ENCODE measurements at regions not wholly inside any gene's neighbourhood (a gene's known extent, or its start where the extent isn't known, plus 50 kb on each side); places are given as distances from the start of the nearest gene placed in this dataset.

DNA sequence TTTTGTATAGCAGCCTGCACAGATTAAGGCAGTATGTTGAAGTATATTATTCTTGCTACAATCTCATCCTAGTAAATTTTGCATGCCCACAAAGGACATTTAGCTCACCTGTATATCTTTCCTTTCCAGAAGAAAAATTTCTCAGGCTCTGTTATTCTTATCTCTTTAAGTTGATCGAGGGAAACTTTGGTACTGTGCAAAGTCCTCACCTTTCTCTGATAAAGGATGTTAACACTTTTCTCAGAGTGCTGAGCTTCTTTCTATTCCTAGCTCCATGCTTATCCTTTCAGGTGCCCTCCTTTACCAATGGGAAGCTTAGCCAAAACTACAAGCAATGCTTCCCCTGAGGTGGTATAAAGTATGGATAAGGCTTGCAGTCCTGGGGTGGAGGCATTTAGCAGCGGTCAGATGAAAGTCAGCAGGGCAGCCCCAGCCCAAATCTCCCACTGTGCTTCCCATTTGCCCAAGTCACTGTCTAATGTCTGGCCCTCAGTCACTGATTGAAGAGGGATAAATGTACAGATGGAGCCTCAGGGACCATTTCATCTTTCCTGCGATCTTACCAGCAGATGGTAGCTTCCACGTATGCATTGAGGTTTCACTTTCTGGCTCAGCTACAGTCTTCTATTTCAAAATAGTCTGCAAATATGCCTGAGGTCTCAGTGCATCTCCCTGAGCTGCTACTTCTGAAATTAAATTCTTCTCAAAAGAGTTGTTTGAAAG, 127.8 kb upstream of the P2RY1 start:
- TF ChIP-seq POLR2A (IDR thresholded peaks at IDR 0.05; ENCODE audit: low read depth, low read length), result no peak
- TF ChIP-seq, protein P1, sequence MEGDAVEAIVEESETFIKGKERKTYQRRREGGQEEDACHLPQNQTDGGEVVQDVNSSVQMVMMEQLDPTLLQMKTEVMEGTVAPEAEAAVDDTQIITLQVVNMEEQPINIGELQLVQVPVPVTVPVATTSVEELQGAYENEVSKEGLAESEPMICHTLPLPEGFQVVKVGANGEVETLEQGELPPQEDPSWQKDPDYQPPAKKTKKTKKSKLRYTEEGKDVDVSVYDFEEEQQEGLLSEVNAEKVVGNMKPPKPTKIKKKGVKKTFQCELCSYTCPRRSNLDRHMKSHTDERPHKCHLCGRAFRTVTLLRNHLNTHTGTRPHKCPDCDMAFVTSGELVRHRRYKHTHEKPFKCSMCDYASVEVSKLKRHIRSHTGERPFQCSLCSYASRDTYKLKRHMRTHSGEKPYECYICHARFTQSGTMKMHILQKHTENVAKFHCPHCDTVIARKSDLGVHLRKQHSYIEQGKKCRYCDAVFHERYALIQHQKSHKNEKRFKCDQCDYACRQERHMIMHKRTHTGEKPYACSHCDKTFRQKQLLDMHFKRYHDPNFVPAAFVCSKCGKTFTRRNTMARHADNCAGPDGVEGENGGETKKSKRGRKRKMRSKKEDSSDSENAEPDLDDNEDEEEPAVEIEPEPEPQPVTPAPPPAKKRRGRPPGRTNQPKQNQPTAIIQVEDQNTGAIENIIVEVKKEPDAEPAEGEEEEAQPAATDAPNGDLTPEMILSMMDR (IDR thresholded peaks at IDR 0.05 in 2 of 3, conservative IDR thresholded peaks at IDR 0.05 in 1 of 3; ENCODE audit: control insufficient read depth in 2 of 3, extremely low read depth in 1 of 3, insufficient read depth in 1 of 3, low read depth in 3 of 3, low read length in 3 of 3), result no peak
- TF ChIP-seq, protein P2, sequence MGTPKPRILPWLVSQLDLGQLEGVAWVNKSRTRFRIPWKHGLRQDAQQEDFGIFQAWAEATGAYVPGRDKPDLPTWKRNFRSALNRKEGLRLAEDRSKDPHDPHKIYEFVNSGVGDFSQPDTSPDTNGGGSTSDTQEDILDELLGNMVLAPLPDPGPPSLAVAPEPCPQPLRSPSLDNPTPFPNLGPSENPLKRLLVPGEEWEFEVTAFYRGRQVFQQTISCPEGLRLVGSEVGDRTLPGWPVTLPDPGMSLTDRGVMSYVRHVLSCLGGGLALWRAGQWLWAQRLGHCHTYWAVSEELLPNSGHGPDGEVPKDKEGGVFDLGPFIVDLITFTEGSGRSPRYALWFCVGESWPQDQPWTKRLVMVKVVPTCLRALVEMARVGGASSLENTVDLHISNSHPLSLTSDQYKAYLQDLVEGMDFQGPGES (IDR thresholded peaks at IDR 0.05), result no peak
- no peak for TF ChIP-seq TAF1 (IDR thresholded peaks at IDR 0.05; ENCODE audit: borderline replicate concordance, low read depth, low read length)
- TF ChIP-seq, protein P3, sequence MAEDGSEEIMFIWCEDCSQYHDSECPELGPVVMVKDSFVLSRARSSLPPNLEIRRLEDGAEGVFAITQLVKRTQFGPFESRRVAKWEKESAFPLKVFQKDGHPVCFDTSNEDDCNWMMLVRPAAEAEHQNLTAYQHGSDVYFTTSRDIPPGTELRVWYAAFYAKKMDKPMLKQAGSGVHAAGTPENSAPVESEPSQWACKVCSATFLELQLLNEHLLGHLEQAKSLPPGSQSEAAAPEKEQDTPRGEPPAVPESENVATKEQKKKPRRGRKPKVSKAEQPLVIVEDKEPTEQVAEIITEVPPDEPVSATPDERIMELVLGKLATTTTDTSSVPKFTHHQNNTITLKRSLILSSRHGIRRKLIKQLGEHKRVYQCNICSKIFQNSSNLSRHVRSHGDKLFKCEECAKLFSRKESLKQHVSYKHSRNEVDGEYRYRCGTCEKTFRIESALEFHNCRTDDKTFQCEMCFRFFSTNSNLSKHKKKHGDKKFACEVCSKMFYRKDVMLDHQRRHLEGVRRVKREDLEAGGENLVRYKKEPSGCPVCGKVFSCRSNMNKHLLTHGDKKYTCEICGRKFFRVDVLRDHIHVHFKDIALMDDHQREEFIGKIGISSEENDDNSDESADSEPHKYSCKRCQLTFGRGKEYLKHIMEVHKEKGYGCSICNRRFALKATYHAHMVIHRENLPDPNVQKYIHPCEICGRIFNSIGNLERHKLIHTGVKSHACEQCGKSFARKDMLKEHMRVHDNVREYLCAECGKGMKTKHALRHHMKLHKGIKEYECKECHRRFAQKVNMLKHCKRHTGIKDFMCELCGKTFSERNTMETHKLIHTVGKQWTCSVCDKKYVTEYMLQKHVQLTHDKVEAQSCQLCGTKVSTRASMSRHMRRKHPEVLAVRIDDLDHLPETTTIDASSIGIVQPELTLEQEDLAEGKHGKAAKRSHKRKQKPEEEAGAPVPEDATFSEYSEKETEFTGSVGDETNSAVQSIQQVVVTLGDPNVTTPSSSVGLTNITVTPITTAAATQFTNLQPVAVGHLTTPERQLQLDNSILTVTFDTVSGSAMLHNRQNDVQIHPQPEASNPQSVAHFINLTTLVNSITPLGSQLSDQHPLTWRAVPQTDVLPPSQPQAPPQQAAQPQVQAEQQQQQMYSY (CRISPR knock-in tag; IDR thresholded peaks at IDR 0.05), result no peak
- TF ChIP-seq, protein P4, sequence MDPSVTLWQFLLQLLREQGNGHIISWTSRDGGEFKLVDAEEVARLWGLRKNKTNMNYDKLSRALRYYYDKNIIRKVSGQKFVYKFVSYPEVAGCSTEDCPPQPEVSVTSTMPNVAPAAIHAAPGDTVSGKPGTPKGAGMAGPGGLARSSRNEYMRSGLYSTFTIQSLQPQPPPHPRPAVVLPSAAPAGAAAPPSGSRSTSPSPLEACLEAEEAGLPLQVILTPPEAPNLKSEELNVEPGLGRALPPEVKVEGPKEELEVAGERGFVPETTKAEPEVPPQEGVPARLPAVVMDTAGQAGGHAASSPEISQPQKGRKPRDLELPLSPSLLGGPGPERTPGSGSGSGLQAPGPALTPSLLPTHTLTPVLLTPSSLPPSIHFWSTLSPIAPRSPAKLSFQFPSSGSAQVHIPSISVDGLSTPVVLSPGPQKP (IDR thresholded peaks at IDR 0.05; ENCODE audit: low read depth, low read length), result no peak
- no peak for TF ChIP-seq POLR2AphosphoS5 (IDR thresholded peaks at IDR 0.05; ENCODE audit: low read length)
- TF ChIP-seq, protein P5, sequence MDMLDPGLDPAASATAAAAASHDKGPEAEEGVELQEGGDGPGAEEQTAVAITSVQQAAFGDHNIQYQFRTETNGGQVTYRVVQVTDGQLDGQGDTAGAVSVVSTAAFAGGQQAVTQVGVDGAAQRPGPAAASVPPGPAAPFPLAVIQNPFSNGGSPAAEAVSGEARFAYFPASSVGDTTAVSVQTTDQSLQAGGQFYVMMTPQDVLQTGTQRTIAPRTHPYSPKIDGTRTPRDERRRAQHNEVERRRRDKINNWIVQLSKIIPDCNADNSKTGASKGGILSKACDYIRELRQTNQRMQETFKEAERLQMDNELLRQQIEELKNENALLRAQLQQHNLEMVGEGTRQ (IDR thresholded peaks at IDR 0.05; ENCODE audit: borderline replicate concordance, low read depth, low read length), result no peak
- TF ChIP-seq YY1 (IDR thresholded peaks at IDR 0.05; ENCODE audit: low read depth, low read length), result no peak
- no peak for TF ChIP-seq BMI1 (IDR thresholded peaks at IDR 0.05; ENCODE audit: borderline replicate concordance)
- no peak for TF ChIP-seq EP300 (IDR thresholded peaks at IDR 0.05; ENCODE audit: borderline replicate concordance in 1 of 2, control insufficient read depth in 1 of 2, low read depth in 2 of 2, low read length in 2 of 2)
- no peak for TF ChIP-seq MYB (IDR thresholded peaks at IDR 0.05; ENCODE audit: borderline replicate concordance, low read depth, low read length)
